ENCODE measurements at regions not wholly inside any gene's neighbourhood (a gene's known extent, or its start where the extent isn't known, plus 50 kb on each side); places are given as distances from the start of the nearest gene placed in this dataset.

DNA sequence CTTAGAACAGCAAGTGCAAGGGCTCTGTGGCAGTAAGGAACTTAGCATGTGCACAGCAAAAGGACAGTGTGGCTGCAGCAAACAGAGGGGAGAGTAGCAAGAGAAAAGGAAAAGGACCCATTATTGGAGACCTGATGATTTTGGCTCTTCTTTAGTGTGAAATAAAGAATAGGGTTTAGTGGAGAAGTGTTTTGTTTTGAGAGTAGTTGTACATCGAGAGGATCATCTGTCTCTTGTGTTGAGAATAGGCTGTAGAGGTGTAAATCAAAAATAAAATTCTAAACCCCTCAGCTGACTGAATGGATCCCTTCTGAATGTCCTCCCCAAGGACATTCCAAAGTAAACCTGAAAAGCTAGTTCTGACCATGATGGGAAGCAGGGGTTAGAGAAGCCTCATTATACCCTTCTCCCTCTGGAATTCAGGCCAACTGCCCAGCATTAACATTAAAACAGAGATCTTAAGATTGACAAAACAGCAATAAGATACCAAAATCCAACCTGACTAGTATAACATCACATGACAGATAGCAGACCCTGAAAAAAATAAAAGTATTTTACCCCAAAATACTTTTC is 73.6 kb upstream of the OBI1 start:
- TF ChIP-seq CBX2 (IDR thresholded peaks at IDR 0.05; ENCODE audit: borderline replicate concordance, low read depth) (no peak), RARB (CRISPR knock-in tag; IDR thresholded peaks at IDR 0.05) (no peak), POLR2A (IDR thresholded peaks at IDR 0.05; ENCODE audit: low read length) (no peak), RCOR1 (IDR thresholded peaks at IDR 0.05; ENCODE audit: low read depth, low read length) (no peak), EP300 (IDR thresholded peaks at IDR 0.05) (no peak), NR3C1 (IDR thresholded peaks at IDR 0.05) (no peak), CHD2 (IDR thresholded peaks at IDR 0.05; ENCODE audit: low read length, partially characterized antibody) (no peak), POLR2AphosphoS2 (conservative IDR thresholded peaks at IDR 0.05; ENCODE audit: low read length) (no peak), MAFK (IDR thresholded peaks at IDR 0.05; ENCODE audit: partially characterized antibody) (no peak)
- TF ChIP-seq, protein P1, sequence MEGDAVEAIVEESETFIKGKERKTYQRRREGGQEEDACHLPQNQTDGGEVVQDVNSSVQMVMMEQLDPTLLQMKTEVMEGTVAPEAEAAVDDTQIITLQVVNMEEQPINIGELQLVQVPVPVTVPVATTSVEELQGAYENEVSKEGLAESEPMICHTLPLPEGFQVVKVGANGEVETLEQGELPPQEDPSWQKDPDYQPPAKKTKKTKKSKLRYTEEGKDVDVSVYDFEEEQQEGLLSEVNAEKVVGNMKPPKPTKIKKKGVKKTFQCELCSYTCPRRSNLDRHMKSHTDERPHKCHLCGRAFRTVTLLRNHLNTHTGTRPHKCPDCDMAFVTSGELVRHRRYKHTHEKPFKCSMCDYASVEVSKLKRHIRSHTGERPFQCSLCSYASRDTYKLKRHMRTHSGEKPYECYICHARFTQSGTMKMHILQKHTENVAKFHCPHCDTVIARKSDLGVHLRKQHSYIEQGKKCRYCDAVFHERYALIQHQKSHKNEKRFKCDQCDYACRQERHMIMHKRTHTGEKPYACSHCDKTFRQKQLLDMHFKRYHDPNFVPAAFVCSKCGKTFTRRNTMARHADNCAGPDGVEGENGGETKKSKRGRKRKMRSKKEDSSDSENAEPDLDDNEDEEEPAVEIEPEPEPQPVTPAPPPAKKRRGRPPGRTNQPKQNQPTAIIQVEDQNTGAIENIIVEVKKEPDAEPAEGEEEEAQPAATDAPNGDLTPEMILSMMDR (IDR thresholded peaks at IDR 0.05) = no peak
- TF ChIP-seq, protein P2, sequence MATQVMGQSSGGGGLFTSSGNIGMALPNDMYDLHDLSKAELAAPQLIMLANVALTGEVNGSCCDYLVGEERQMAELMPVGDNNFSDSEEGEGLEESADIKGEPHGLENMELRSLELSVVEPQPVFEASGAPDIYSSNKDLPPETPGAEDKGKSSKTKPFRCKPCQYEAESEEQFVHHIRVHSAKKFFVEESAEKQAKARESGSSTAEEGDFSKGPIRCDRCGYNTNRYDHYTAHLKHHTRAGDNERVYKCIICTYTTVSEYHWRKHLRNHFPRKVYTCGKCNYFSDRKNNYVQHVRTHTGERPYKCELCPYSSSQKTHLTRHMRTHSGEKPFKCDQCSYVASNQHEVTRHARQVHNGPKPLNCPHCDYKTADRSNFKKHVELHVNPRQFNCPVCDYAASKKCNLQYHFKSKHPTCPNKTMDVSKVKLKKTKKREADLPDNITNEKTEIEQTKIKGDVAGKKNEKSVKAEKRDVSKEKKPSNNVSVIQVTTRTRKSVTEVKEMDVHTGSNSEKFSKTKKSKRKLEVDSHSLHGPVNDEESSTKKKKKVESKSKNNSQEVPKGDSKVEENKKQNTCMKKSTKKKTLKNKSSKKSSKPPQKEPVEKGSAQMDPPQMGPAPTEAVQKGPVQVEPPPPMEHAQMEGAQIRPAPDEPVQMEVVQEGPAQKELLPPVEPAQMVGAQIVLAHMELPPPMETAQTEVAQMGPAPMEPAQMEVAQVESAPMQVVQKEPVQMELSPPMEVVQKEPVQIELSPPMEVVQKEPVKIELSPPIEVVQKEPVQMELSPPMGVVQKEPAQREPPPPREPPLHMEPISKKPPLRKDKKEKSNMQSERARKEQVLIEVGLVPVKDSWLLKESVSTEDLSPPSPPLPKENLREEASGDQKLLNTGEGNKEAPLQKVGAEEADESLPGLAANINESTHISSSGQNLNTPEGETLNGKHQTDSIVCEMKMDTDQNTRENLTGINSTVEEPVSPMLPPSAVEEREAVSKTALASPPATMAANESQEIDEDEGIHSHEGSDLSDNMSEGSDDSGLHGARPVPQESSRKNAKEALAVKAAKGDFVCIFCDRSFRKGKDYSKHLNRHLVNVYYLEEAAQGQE (IDR thresholded peaks at IDR 0.05) = no peak

Measured in A549 (cell line).